GM10266 (cell line): ENCODE measurements at regions not wholly inside any gene's neighbourhood (a gene's known extent, or its start where the extent isn't known, plus 50 kb on each side); places are given as distances from the start of the nearest gene placed in this dataset.
"Not testable (repeated sequence)": the region's sequence is repeated elsewhere in the genome, so short reads cannot be mapped to it uniquely, and the experiment has no call there.

Experiments used
- DNase-seq: peaks from one replicate; pipeline ENCODE4 v3.0.0; 2012; ENCODE audit errors: extremely low spot score
- CTCF ChIP-seq: IDR thresholded peaks from 2 replicates; pipeline ENCODE4 v1.5.1; 2012; ENCODE audit warnings: mild to moderate bottlenecking, low read depth; ENCODE audit not compliant: control insufficient read depth, insufficient read depth; ENCODE audit errors: missing control alignments

DNA sequence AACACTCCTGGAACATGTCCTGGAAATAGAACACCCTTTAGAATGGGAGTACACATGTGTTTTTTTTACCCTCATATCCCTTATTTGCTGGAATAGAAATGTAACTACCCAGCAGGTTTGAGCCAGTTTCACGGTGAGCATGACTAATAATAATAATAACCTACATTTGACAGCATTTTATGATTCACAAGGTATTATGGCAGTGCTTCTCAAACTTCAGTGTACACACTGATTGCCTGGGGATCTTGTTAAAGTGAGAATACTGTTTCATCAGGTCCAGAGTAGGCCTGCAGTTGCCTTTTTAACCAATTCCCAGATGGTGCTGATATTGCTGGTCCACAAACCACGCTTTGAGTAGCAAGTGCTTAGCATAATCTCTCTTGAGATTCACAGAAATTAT, 63.9 kb downstream of the NFKBIZ start:
- DNase-seq = no peak
- TF ChIP-seq CTCF = no peak

GRCh38 chr3:101917761-101918160, 68.4 kb downstream of the NFKBIZ start:
- not testable (repeated sequence) for DNase-seq

DNA sequence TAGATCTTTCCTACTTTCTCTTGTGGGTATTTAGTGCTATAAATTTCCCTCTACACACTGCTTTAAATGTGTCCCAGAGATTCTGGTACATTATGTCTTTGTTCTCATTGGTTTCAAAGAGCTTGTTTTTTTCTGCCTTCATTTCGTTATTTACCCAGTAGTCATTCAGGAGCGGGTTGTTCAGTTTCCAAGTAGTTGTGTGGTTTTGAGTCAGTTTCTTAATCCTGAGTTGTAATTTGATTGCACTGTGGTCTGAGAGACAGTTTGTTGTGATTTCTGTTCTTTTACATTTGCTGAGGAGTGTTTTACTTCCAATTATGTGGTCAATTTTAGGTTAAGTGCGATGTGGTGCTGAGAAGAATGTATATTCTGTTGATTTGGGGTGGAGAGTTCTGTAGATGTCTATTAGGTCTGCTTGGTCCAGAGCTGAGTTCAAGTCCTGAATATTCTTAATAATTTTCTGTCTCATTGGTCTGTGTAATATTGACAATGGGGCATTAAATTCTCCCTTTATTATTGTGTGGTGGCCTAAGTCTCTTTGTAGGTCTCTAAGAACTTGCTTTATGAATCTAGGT, 72.9 kb downstream of the NFKBIZ start:
- DNase-seq = not testable (repeated sequence)

- DNase-seq = not testable (repeated sequence)
Observed at GRCh38 chr3:101924621-101925020, 75.3 kb downstream of the NFKBIZ start.

DNA sequence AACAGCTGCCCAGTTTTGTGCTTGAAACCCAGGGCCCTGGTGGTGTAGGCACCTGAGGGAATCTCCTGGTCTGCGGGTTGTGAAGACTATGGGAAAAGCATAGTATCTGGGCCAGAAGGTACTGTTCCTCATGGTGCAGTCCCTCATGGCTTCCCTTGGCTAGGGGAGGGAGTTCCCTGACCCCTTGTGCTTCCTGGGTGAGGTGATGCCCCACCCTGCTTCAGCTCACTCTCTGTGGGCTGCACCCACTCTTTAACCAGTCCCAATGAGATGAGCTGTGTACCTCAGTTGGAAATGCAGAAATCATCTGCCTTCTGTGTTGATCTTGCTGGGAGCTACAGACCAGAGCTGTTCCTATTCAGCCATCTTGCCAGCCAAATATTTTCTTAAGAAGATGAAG, 75.8 kb downstream of the NFKBIZ start:
- not testable (repeated sequence) for DNase-seq

DNA sequence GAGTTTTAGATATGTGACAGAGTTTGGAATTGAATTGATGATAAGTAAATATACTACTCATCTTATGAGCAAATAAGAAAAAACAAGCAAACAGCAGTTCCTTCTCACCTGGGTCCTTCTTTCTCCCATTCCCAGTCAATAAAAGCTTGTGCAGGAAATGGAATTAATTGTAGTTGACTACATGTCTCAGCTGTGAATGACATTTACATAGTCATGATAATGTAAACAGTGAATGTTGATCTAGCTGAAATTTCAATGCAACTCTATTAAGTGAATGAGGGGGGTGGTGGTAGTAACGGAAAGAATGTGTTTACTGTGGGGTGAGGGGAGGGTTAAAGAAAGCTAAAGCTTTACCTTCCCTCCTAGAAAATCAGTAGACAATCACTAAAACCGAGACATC, 76.2 kb downstream of the NFKBIZ start:
- no peak for DNase-seq
- no peak for TF ChIP-seq CTCF

DNA sequence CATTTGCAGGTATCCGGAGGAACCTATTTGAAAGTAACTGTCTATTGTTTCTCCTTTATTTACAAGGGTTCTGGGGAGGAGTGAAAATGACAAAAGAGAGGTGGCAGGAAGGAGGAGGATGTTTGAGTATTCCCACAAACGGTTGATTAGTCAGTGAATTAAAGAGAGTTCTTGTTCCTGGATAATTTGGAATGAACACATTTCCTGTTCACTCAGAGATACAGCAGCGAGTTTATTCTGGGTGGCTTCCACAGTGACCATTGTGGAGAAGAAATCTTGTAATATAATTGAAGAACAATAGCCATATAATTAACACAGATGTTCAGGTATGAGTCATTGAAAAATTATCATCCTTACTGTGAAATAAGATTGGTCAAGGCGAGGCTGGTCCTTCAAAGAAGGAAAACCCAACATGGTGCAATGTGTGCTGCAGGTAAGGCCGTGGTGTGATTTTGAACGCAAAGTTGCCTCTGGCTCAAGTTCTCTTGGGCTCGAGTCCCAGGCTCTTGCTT, 77.3 kb downstream of the NFKBIZ start:
- no peak for TF ChIP-seq CTCF
- DNase-seq = no peak

DNA sequence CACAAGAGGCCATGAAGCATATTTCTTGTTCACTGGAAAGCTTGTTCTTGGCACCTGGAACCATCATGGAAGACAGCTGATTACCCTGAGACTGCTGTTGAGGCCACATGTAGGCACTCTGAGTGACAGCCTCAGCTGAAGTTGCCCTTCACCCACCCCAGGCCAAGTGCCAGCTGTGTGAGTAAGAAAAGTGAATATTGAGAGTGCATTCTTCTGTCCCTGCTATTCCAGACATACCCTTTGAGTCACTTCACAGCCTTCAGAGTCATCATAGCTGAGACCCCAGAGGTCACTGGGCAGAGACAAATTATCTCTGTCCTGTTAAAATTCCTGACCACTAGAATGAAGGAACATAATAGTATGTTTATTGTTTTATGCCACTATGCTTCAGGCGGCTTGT, 79.6 kb downstream of the NFKBIZ start:
- no peak for TF ChIP-seq CTCF
- no peak for DNase-seq

DNA sequence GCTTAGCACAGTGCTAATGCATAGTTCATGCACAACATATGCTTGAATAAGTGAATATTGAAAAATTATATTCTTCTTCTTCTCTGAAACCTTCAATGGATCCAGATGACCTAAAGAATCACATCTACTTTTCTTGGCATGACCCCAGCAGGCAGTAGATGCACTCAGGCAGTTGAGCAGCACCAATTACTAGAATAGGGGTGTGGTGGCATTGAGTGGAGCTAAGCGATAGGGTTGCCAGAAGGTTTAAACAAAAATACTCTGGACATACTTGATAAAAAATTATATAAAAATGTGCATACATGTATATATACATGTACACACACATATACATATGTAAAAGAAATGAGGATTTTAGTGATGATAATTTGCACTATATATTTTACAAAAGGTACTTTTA, 81.8 kb downstream of the NFKBIZ start:
- no peak for DNase-seq
- no peak for TF ChIP-seq CTCF
